Astrocyte (in vitro differentiated cells and primary cell): ENCODE measurements at regions not wholly inside any gene's neighbourhood (a gene's known extent, or its start where the extent isn't known, plus 50 kb on each side); places are given as distances from the start of the nearest gene placed in this dataset.

ENCODE experiments used
- DNase-seq: peaks from one replicate; pipeline ENCODE4 v3.0.0-alpha.2; 2010; ENCODE audit warnings: low read depth
- FAIRE-seq: peaks from 2 replicates; lab custom pipeline; 2011; peaks lifted over from hg19 to GRCh38; lab: Jason Lieb, UNC
- H2AFZ ChIP-seq: 2 replicates; pipeline ENCODE4 v1.6.0; 2012; ENCODE audit warnings: low read depth, low read length, inconsistent platforms
- H3K27ac ChIP-seq: 2 replicates; pipeline ENCODE4 v1.5.1; 2011; ENCODE audit warnings: low read depth, low read length, inconsistent platforms
- H3K27me3 ChIP-seq: 2 replicates; pipeline ENCODE4 v1.6.0; 2011; ENCODE audit warnings: low read length, inconsistent platforms; ENCODE audit not compliant: insufficient read depth
- H3K36me3 ChIP-seq: 2 replicates; pipeline ENCODE4 v1.5.1; 2011; ENCODE audit warnings: low read length, inconsistent platforms; ENCODE audit not compliant: insufficient read depth
- H3K4me1 ChIP-seq: 2 replicates; pipeline ENCODE4 v1.5.1; 2011; ENCODE audit warnings: low read length, inconsistent platforms; ENCODE audit not compliant: insufficient read depth
- H3K4me2 ChIP-seq: 2 replicates; pipeline ENCODE4 v1.6.0; 2012; ENCODE audit warnings: low read length, inconsistent platforms
- H3K4me3 ChIP-seq: 2 replicates; pipeline ENCODE4 v1.5.1; 2011; ENCODE audit warnings: low read depth, mild to moderate bottlenecking, low read length, inconsistent platforms; ENCODE audit not compliant: insufficient read depth
- H3K79me2 ChIP-seq: 2 replicates; pipeline ENCODE4 v1.6.0; 2012; ENCODE audit warnings: mild to moderate bottlenecking, low read length, inconsistent platforms; ENCODE audit not compliant: insufficient read depth
- H3K9ac ChIP-seq: 2 replicates; pipeline ENCODE4 v1.6.0; 2012; ENCODE audit warnings: mild to moderate bottlenecking, low read length, inconsistent platforms
- H3K9me3 ChIP-seq: 2 replicates; pipeline ENCODE4 v1.5.1; 2012; ENCODE audit warnings: low read depth, mild to moderate bottlenecking, low read length, inconsistent platforms; ENCODE audit not compliant: insufficient read depth
- H4K20me1 ChIP-seq: 2 replicates; pipeline ENCODE4 v1.6.0; 2012; ENCODE audit warnings: low read length, inconsistent platforms; ENCODE audit not compliant: insufficient read depth
- H3K27ac Mint-ChIP-seq: one replicate; pipeline ENCODE4 v1.8.0; 2021; ENCODE audit warnings: mild to moderate bottlenecking, mixed read lengths; ENCODE audit not compliant: unreplicated experiment
- H3K27me3 Mint-ChIP-seq: one replicate; pipeline ENCODE4 v1.8.0; 2021; ENCODE audit warnings: low read depth, mixed read lengths; ENCODE audit not compliant: unreplicated experiment
- H3K36me3 Mint-ChIP-seq: one replicate; pipeline ENCODE4 v1.8.0; 2021; ENCODE audit warnings: low read depth, mixed read lengths; ENCODE audit not compliant: unreplicated experiment
- H3K4me1 Mint-ChIP-seq: one replicate; pipeline ENCODE4 v1.8.0; 2021; ENCODE audit warnings: low read depth, mixed read lengths; ENCODE audit not compliant: unreplicated experiment
- H3K4me3 Mint-ChIP-seq: one replicate; pipeline ENCODE4 v1.8.0; 2021; ENCODE audit warnings: mild to moderate bottlenecking, moderate library complexity, mixed read lengths; ENCODE audit not compliant: unreplicated experiment
- H3K9me3 Mint-ChIP-seq: one replicate; pipeline ENCODE4 v1.8.0; 2021; ENCODE audit warnings: mild to moderate bottlenecking, mixed read lengths; ENCODE audit not compliant: unreplicated experiment
- CTCF ChIP-seq: IDR thresholded peaks from 2 replicates; pipeline ENCODE4 v1.5.1; 2011; ENCODE audit warnings: low read depth, mild to moderate bottlenecking, inconsistent platforms, low read length, moderate library complexity; ENCODE audit not compliant: insufficient read depth
- EZH2 ChIP-seq: IDR thresholded peaks from 2 replicates; pipeline ENCODE4 v1.6.1; 2012; ENCODE audit warnings: mild to moderate bottlenecking, low read length, inconsistent platforms; ENCODE audit not compliant: insufficient read depth

DNA sequence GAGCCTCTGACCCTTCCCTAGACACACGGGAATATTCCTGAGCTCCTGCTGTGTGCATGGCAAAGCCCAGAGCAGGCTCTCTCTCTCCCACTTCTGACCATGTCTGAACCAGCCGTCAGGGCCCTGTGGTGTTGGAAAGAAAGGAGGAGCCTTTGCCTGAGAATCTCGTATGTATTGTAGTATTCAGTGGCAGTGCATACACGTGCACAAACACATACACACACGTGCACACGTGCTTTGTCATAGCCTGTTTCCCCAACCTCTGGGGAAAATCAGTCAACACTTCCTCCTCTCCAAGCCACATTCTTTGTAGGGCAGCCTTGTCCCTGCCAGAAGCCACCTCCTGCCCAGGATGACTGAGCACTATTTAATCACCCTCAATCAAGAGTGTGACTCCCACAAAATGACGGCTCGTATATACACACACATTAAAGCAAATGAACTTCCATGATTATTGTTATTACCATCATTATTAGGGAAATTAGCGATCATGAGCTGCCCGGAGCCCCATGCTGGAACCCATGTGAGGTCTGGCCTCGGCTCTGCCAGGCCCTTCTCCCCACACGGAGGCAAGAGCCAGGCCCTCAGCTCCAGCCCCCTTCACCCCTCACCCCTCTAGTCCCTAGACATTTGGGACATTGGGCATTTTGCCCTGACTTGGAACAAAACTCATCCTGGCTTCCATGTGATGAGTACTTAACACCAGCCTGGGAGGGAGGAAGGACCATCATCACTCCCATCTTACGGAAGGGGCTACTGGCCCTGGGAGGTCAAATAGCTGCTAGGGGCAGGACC, 331.9 kb downstream of the NPHP4 start:
- FAIRE-seq (no peak), DNase-seq (no peak)
- no peak overlapping the region for H3K4me2 ChIP-seq
- Mint-ChIP-seq H3K27ac (no peak overlapping the region), H3K27me3 (peaks cover 38% of the 10 kb centered on the region), H3K4me1 (no peaks in the 10 kb centered on the region), H3K36me3 (no peaks in the 10 kb centered on the region), H3K9me3 (peaks cover 3% of the 10 kb centered on the region), H3K4me3 (no peak overlapping the region)
- H3K9me3 ChIP-seq: peaks cover 8% of the 10 kb centered on the region
- H3K36me3 ChIP-seq: no peaks in the 10 kb centered on the region
- H3K27ac ChIP-seq: no peak overlapping the region
- no peaks in the 10 kb centered on the region for H3K4me1 ChIP-seq
- no peaks in the 10 kb centered on the region for H3K79me2 ChIP-seq
- H3K27me3 ChIP-seq: no peaks in the 10 kb centered on the region
- H3K4me3 ChIP-seq: no peak overlapping the region
- no peak overlapping the region for H2AFZ ChIP-seq
- no peaks in the 10 kb centered on the region for H4K20me1 ChIP-seq
- no peak for TF ChIP-seq CTCF
- TF ChIP-seq EZH2: no peak
- no peak overlapping the region for H3K9ac ChIP-seq

DNA sequence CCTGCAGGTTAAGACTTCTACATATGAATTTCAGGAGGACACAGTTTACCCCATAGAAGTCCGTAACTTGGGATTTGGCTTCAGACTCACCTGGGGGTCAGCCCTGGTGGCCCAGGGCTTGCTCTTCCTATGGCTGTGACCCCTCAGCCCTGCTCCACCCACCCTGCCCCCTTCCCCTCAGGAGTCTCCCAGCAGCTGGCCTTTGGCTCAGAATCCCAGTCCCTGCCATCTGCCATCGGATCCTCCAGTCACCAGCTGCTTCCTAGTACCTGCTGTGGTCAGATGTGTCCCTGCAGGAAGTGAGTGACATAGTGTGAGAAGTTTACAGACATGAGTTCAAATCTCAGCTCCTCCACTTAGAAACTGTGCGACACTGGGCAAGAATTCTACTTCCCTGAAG, 332.6 kb downstream of the NPHP4 start:
- DNase-seq: no peak

More for the DNA sequence above, 332.6 kb downstream of the NPHP4 start:
- Histone ChIP-seq H3K36me3 (no peaks in the 10 kb centered on the region), H3K9me3 (peaks cover 8% of the 10 kb centered on the region), H3K4me1 (no peaks in the 10 kb centered on the region), H4K20me1 (no peaks in the 10 kb centered on the region), H3K79me2 (no peaks in the 10 kb centered on the region), H3K4me2 (no peak overlapping the region), H3K4me3 (no peak overlapping the region), H2AFZ (no peak overlapping the region), H3K9ac (no peak overlapping the region), H3K27ac (no peak overlapping the region), H3K27me3 (no peaks in the 10 kb centered on the region)
- Mint-ChIP-seq H3K4me3 (no peak overlapping the region), H3K9me3 (peaks cover 3% of the 10 kb centered on the region), H3K27ac (no peak overlapping the region), H3K4me1 (no peaks in the 10 kb centered on the region), H3K36me3 (no peaks in the 10 kb centered on the region), H3K27me3 (peaks cover 36% of the 10 kb centered on the region)
- no peak for FAIRE-seq
- TF ChIP-seq EZH2 (no peak), CTCF (no peak)
